MM.1S (cell line): ENCODE measurements at regions not wholly inside any gene's neighbourhood (a gene's known extent, or its start where the extent isn't known, plus 50 kb on each side); places are given as distances from the start of the nearest gene placed in this dataset.

Source experiments
- CTCF ChIP-seq: fragments of 300-600 bp; sonication (generic); IDR thresholded peaks from 2 replicates; pipeline ENCODE4 v1.5.1; 2016; ENCODE audit warnings: antibody characterized with exemption, low read length, mixed read lengths
- EZH2 ChIP-seq: fragments of 300-600 bp; sonication (generic); optimal IDR thresholded peaks from 2 replicates; pipeline ENCODE3; 2017; ENCODE audit warnings: low read depth, mild to moderate bottlenecking, antibody characterized with exemption, low read length, mixed read lengths
- EZH2phosphoT487 ChIP-seq: fragments of 300-600 bp; sonication (generic); IDR thresholded peaks from 2 replicates; pipeline ENCODE4 v1.6.1; 2018; ENCODE audit warnings: antibody characterized with exemption, low read length

DNA sequence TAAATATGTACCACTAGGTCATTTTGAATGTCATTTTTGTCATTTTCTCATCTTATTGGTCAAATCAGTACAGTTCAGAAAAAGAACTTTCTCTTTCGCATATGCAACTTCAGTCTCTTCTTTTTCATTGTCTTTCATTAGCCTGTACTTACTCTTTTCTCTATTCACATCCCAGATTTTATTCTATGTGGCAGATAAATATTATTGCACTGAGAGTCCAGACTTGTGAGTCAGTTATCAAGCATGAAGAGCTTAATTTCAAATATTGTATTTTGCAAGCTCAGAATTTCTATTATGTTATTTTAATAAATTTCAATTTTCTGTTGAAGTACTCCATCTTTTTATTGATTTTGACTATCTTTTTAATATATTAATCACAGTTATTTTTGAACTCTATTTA is 105.2 kb upstream of the PALMD start:
- no peak for TF ChIP-seq CTCF
- no peak for TF ChIP-seq EZH2phosphoT487
- TF ChIP-seq EZH2, result no peak
